ENCODE measurements at regions not wholly inside any gene's neighbourhood (a gene's known extent, or its start where the extent isn't known, plus 50 kb on each side); places are given as distances from the start of the nearest gene placed in this dataset.

- DNase-seq (ENCODE audit: low read depth) = no peak
Observed at GRCh38 chr4:181278941-181279340, 964.3 kb upstream of the TENM3 start.

GRCh38 chr4:181281451-181281850 lies 961.8 kb upstream of the TENM3 start:
- DNase-seq (ENCODE audit: low read depth) = no peak

- DNase-seq (ENCODE audit: low read depth) = no peak
Observed at GRCh38 chr4:181289198-181289597, 954.0 kb upstream of the TENM3 start.

- no peak for DNase-seq (ENCODE audit: low read depth)
Observed at GRCh38 chr4:181291615-181292014, 951.6 kb upstream of the TENM3 start.

GRCh38 chr4:181293014-181293413 lies 950.2 kb upstream of the TENM3 start:
- no peak for DNase-seq (ENCODE audit: low read depth)

GRCh38 chr4:181293541-181293940 lies 949.7 kb upstream of the TENM3 start:
- no peak for DNase-seq (ENCODE audit: low read depth)

GRCh38 chr4:181294421-181294820 lies 948.8 kb upstream of the TENM3 start:
- no peak for DNase-seq (ENCODE audit: low read depth)

GRCh38 chr4:181301735-181302710 lies 941.2 kb upstream of the TENM3 start:
- DNase-seq (ENCODE audit: low read depth) = no peak

- no peak for DNase-seq (ENCODE audit: low read depth)
Observed at GRCh38 chr4:181307824-181308223, 935.4 kb upstream of the TENM3 start.

GRCh38 chr4:181308476-181309312 lies 934.5 kb upstream of the TENM3 start:
- no peak for DNase-seq (ENCODE audit: low read depth)

- DNase-seq (ENCODE audit: low read depth) = no peak
Observed at GRCh38 chr4:181312066-181312465, 931.1 kb upstream of the TENM3 start.

GRCh38 chr4:181319629-181320028 lies 923.6 kb upstream of the TENM3 start:
- DNase-seq (ENCODE audit: low read depth) = no peak

- DNase-seq (ENCODE audit: low read depth) = no peak
Observed at GRCh38 chr4:181323061-181323460, 920.1 kb upstream of the TENM3 start.

- no peak for DNase-seq (ENCODE audit: low read depth)
Observed at GRCh38 chr4:181330654-181331201, 912.5 kb upstream of the TENM3 start.

- DNase-seq (ENCODE audit: low read depth) = no peak
Observed at GRCh38 chr4:181331214-181331613, 912.0 kb upstream of the TENM3 start.

- DNase-seq (ENCODE audit: low read depth) = no peak
Observed at GRCh38 chr4:181345931-181346330, 897.3 kb upstream of the TENM3 start.

- no peak for DNase-seq (ENCODE audit: low read depth)
Observed at GRCh38 chr4:181350615-181351415, 892.4 kb upstream of the TENM3 start.

GRCh38 chr4:181364504-181364903 lies 878.7 kb upstream of the TENM3 start:
- no peak for DNase-seq (ENCODE audit: low read depth)

GRCh38 chr4:181365671-181366070 lies 877.5 kb upstream of the TENM3 start:
- DNase-seq (ENCODE audit: low read depth) = no peak

GRCh38 chr4:181372014-181372413 lies 871.2 kb upstream of the TENM3 start:
- DNase-seq (ENCODE audit: low read depth) = no peak

- no peak for DNase-seq (ENCODE audit: low read depth)
Observed at GRCh38 chr4:181376058-181376457, 867.1 kb upstream of the TENM3 start.

GRCh38 chr4:181388061-181388460 lies 855.1 kb upstream of the TENM3 start:
- DNase-seq (ENCODE audit: low read depth) = no peak
